Esophagus squamous epithelium (tissue), 5 donors: ENCODE measurements at regions not wholly inside any gene's neighbourhood (a gene's known extent, or its start where the extent isn't known, plus 50 kb on each side); places are given as distances from the start of the nearest gene placed in this dataset.
A peak's percentile ranks its signal among the peaks of the same experiment; 100 is the strongest.

ENCODE experiments used
- DNase-seq: peaks from one replicate; lab custom pipeline; 2025; lab: John Stamatoyannopoulos, UW
- H3K27ac ChIP-seq, 4 donors: fragments of 200-600 bp; sonication (generic); one replicate each; pipeline ENCODE4 v1.5.1; 2016 to 2019; ENCODE audit warnings: mild to moderate bottlenecking in 1 of 4
- H3K27me3 ChIP-seq, 4 donors: fragments of 200-600 bp; sonication (generic); 1 replicate in 3 of 4; 2 replicates in 1 of 4; pipeline versions ENCODE4 v1.5.1 to v1.6.0; 2017 to 2021; ENCODE audit warnings: antibody characterized with exemption in 1 of 4
- H3K36me3 ChIP-seq, 3 donors: fragments of 200-600 bp; sonication (generic); one replicate each; pipeline ENCODE4 v1.5.1; 2016 to 2019
- H3K4me1 ChIP-seq, 3 donors: fragments of 200-600 bp; sonication (generic); one replicate each; pipeline ENCODE4 v1.5.1; 2017 to 2019
- H3K4me3 ChIP-seq, 4 donors: fragments of 200-600 bp; sonication (generic); 1 replicate in 3 of 4; 2 replicates in 1 of 4; pipeline ENCODE4 v1.5.1; 2016 to 2019; ENCODE audit warnings: mild to moderate bottlenecking in 2 of 4, moderate library complexity in 1 of 4
- H3K9me3 ChIP-seq, 3 donors: fragments of 200-600 bp; sonication (generic); one replicate each; pipeline ENCODE4 v1.5.1; 2016 to 2019
- POLR2A ChIP-seq, 4 donors: fragments of 450-650 bp; IDR thresholded peaks; one replicate each; pipeline ENCODE4 v1.6.1; 2017; ENCODE audit warnings: antibody characterized with exemption in 4 of 4, mild to moderate bottlenecking in 4 of 4, moderate library complexity in 3 of 4
- WGBS, 2 donors: methylation state at CpG; one replicate each; pipeline ENCODE4 v1.1.5; 2018; 5-methylcytosine and 5-hydroxymethylcytosine counted together
- intact Hi-C: fragments of 100-400 bp; cut with DNase I; formaldehyde crosslinking; loops from one replicate; pipeline ENCODE4 v1.15.0; 2022
- TF ChIP-seq, protein P1 (sequence below), 6 experiments: fragments of 450-650 bp in 4 of 6; fragments of 200-600 bp in 2 of 6; sonication (generic) in 2 of 6; IDR thresholded peaks; one replicate each; pipeline ENCODE4 v1.5.1; 2016 to 2019; ENCODE audit warnings: antibody characterized with exemption in 6 of 6, mild to moderate bottlenecking in 4 of 6, moderate library complexity in 4 of 6
- donor health status: DM: yes; HTN: yes; CAD: no.

DNA sequence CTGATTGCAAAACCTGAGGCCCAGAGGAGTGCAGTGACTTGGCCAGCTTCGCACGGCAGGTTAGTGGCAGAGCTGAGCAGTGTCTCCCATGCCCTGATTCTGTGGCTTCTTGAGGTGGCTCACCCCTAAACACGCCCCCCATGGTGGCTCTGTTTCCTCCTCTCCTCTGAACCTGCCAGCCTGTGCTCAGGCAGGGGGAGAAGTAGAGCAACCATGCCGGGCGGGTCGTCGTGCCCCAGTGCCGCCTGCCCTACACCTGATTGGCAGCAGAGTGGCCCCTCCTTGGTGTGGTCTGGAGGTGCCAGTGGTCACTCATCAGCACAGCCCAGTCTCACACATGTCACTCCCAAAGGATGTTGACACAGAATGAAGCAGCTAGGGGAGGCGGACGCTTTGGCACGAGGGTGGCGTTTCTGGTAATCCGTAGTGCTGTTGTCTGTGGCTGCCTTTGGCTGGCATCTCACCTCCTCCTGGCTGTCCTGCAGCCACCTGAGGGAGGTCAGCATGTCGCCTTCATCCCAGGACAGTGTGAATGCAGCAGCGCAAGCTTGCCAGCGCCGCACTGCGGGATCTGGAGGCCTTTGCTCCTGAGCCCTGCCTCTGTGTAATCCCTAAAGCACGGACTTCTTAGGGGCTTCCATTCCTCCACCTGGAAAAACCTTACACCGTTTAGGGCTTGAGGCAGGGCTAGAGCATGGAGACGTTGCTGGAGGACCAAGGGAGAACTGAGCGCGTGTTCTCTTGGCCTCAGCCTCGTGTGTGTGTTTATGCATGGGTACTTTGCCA, 294.7 kb downstream of the SEC14L1 start:
- no peak for TF ChIP-seq POLR2A (IDR thresholded peaks at IDR 0.05)
- TF ChIP-seq, protein P1, sequence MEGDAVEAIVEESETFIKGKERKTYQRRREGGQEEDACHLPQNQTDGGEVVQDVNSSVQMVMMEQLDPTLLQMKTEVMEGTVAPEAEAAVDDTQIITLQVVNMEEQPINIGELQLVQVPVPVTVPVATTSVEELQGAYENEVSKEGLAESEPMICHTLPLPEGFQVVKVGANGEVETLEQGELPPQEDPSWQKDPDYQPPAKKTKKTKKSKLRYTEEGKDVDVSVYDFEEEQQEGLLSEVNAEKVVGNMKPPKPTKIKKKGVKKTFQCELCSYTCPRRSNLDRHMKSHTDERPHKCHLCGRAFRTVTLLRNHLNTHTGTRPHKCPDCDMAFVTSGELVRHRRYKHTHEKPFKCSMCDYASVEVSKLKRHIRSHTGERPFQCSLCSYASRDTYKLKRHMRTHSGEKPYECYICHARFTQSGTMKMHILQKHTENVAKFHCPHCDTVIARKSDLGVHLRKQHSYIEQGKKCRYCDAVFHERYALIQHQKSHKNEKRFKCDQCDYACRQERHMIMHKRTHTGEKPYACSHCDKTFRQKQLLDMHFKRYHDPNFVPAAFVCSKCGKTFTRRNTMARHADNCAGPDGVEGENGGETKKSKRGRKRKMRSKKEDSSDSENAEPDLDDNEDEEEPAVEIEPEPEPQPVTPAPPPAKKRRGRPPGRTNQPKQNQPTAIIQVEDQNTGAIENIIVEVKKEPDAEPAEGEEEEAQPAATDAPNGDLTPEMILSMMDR (IDR thresholded peaks at IDR 0.05), result no peak
- H3K36me3 ChIP-seq, result peaks cover 0 to 14% (median 0%) of the 10 kb centered on the region in 3 donors
- no peaks in the 10 kb centered on the region for H3K27me3 ChIP-seq
- H3K27ac ChIP-seq, result peak overlapping the region; percentile 22 to 88 (median 71)
- peaks cover 69 to 100% (median 82%) of the 10 kb centered on the region in 3 donors for H3K4me1 ChIP-seq
- no peak for DNase-seq
- 44 to 78% methylated on average over 5 to 8 of the region's 24 CpGs for WGBS, 2 donors
- intact Hi-C loops, result no loop called here
- no peaks in the 10 kb centered on the region for H3K9me3 ChIP-seq
- H3K4me3 ChIP-seq, result no peak overlapping the region

- H3K4me1 ChIP-seq, result peaks cover 69 to 100% (median 82%) of the 10 kb centered on the region in 3 donors
- H3K27me3 ChIP-seq, result no peaks in the 10 kb centered on the region
- intact Hi-C loops, result no loop called here
- TF ChIP-seq, protein P1 (IDR thresholded peaks at IDR 0.05), result no peak
- no peak for TF ChIP-seq POLR2A (IDR thresholded peaks at IDR 0.05)
- H3K9me3 ChIP-seq, result no peaks in the 10 kb centered on the region
- WGBS, 2 donors, result 33 to 47% methylated on average over 3 to 6 of the region's 11 CpGs
- peak overlapping the region; percentile 38 to 88 (median 71) for H3K27ac ChIP-seq
- H3K4me3 ChIP-seq, result no peak overlapping the region
- peaks cover 0 to 14% (median 0%) of the 10 kb centered on the region in 3 donors for H3K36me3 ChIP-seq
- no peak for DNase-seq
These were observed 295.3 kb downstream of the SEC14L1 start for GRCh38 chr17:77436058-77436442.

DNA sequence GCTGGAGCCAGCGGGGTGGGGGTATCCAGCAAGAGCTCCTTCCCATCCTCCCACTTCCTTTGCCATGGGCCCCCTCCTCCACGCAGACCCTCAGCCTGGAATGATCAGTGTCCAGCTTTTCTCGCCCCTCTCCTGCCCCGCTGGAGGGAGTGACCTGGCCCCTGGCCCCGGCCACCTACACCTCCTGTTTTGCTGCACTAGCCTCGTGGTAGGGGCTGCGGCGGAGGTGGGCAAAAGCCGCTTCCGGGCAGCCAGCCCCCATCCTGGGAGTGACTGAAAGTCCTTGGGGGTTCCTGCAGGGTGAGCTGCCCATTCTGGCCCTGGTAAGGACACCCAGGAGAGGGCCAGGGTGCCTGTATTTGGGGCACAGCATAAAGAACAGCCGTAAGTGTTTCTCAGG, 295.7 kb downstream of the SEC14L1 start:
- DNase-seq, result no peak
- Histone ChIP-seq H3K9me3 (no peaks in the 10 kb centered on the region), H3K4me1 (peaks cover 74 to 99% (median 84%) of the 10 kb centered on the region in 3 donors), H3K27me3 (no peaks in the 10 kb centered on the region), H3K36me3 (peaks cover 0 to 14% (median 0%) of the 10 kb centered on the region in 3 donors), H3K4me3 (no peak overlapping the region), H3K27ac (peak overlapping the region; percentile 38 to 88 (median 71))
- WGBS, 2 donors, result 20 to 100% methylated on average over 1 of the region's 11 CpGs
- intact Hi-C loops, result no loop called here
- TF ChIP-seq, protein P1 (IDR thresholded peaks at IDR 0.05), result no peak
- TF ChIP-seq POLR2A (IDR thresholded peaks at IDR 0.05), result no peak

DNA sequence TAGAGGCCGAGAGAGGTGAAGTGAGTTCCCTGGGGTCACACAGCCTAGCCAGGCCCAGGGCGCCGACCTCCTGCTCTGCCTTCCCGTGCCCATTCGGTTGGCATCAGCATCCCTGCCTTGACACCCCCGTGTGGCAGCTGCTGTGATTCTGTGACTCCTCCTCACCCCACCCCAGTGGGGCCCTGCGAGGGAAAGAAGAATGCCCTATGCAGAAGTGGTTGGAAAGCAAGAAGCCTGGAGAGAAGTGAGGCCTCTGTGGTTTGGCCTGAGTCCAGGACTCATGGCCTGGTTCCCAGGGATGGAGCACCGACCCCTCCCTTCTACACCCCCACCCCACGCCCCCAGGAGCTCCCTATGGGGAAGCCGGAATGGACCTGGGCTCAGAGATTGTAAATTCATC, 296.2 kb downstream of the SEC14L1 start:
- DNase-seq, result no peak
- Histone ChIP-seq H3K36me3 (peaks cover 0 to 14% (median 0%) of the 10 kb centered on the region in 3 donors), H3K9me3 (no peaks in the 10 kb centered on the region), H3K4me1 (peaks cover 77 to 98% (median 84%) of the 10 kb centered on the region in 3 donors), H3K27ac (peak overlapping the region; percentile 28 to 88 (median 71)), H3K4me3 (no peak overlapping the region), H3K27me3 (no peaks in the 10 kb centered on the region)
- 35 to 39% methylated on average over 6 to 7 of the region's 10 CpGs for WGBS, 2 donors
- TF ChIP-seq, protein P1 (IDR thresholded peaks at IDR 0.05), result no peak
- TF ChIP-seq POLR2A (IDR thresholded peaks at IDR 0.05), result no peak
- intact Hi-C loops, result no loop called here

GRCh38 chr17:77437747-77438146, 297.0 kb downstream of the SEC14L1 start:
- WGBS, 2 donors, result 96% methylated on average over 4 of the region's 12 CpGs; no CpG with 5 or more reads in 1 of the 2 donors
- DNase-seq, result no peak
- H3K36me3 ChIP-seq, result peaks cover 0 to 14% (median 0%) of the 10 kb centered on the region in 3 donors
- H3K4me3 ChIP-seq, result no peak overlapping the region
- peaks cover 75 to 98% (median 84%) of the 10 kb centered on the region in 3 donors for H3K4me1 ChIP-seq
- TF ChIP-seq, protein P1 (IDR thresholded peaks at IDR 0.05), result no peak
- no peak for TF ChIP-seq POLR2A (IDR thresholded peaks at IDR 0.05)
- peak overlapping the region; percentile 28 to 88 (median 71) for H3K27ac ChIP-seq
- no peaks in the 10 kb centered on the region for H3K27me3 ChIP-seq
- intact Hi-C loops, result no loop called here
- H3K9me3 ChIP-seq, result no peaks in the 10 kb centered on the region
